ENCODE measurements at regions not wholly inside any gene's neighbourhood (a gene's known extent, or its start where the extent isn't known, plus 50 kb on each side); places are given as distances from the start of the nearest gene placed in this dataset.

GRCh38 chr12:83808591-83808990, 1104.0 kb downstream of the SLC6A15 start:
- Histone ChIP-seq H3K4me3 (ENCODE audit: low read length in 2 of 2) (no peak overlapping the region), H3K9ac (ENCODE audit: low read length in 2 of 2) (no peak overlapping the region), H3K4me1 (ENCODE audit: control insufficient read depth, insufficient read depth, low read length) (no peaks in the 10 kb centered on the region), H3K27me3 (ENCODE audit: control insufficient read depth in 1 of 2, insufficient read depth in 2 of 2, low read length in 2 of 2) (no peaks in the 10 kb centered on the region), H3K27ac (ENCODE audit: low read length) (no peak overlapping the region), H3K9me3 (ENCODE audit: control insufficient read depth in 2 of 2, low read length in 2 of 2) (no peaks in the 10 kb centered on the region), H3K36me3 (ENCODE audit: control insufficient read depth in 2 of 2, insufficient read depth in 2 of 2, low read length in 2 of 2) (no peaks in the 10 kb centered on the region)

GRCh38 chr12:83807871-83808270, 1104.7 kb downstream of the SLC6A15 start:
- Histone ChIP-seq H3K9ac (ENCODE audit: low read length in 2 of 2) (no peak overlapping the region), H3K9me3 (ENCODE audit: control insufficient read depth in 2 of 2, low read length in 2 of 2) (no peaks in the 10 kb centered on the region), H3K4me1 (ENCODE audit: control insufficient read depth, insufficient read depth, low read length) (no peaks in the 10 kb centered on the region), H3K4me3 (ENCODE audit: low read length in 2 of 2) (no peak overlapping the region), H3K36me3 (ENCODE audit: control insufficient read depth in 2 of 2, insufficient read depth in 2 of 2, low read length in 2 of 2) (no peaks in the 10 kb centered on the region), H3K27ac (ENCODE audit: low read length) (no peak overlapping the region), H3K27me3 (ENCODE audit: control insufficient read depth in 1 of 2, insufficient read depth in 2 of 2, low read length in 2 of 2) (no peaks in the 10 kb centered on the region)

GRCh38 chr12:83805873-83806272, 1106.7 kb downstream of the SLC6A15 start:
- Histone ChIP-seq H3K9me3 (ENCODE audit: control insufficient read depth in 2 of 2, low read length in 2 of 2) (no peaks in the 10 kb centered on the region), H3K27me3 (ENCODE audit: control insufficient read depth in 1 of 2, insufficient read depth in 2 of 2, low read length in 2 of 2) (no peaks in the 10 kb centered on the region), H3K27ac (ENCODE audit: low read length) (no peak overlapping the region), H3K4me3 (ENCODE audit: low read length in 2 of 2) (no peak overlapping the region), H3K4me1 (ENCODE audit: control insufficient read depth, insufficient read depth, low read length) (no peaks in the 10 kb centered on the region), H3K36me3 (ENCODE audit: control insufficient read depth in 2 of 2, insufficient read depth in 2 of 2, low read length in 2 of 2) (no peaks in the 10 kb centered on the region), H3K9ac (ENCODE audit: low read length in 2 of 2) (no peak overlapping the region)

- no peak overlapping the region for H3K9ac ChIP-seq (ENCODE audit: low read length in 2 of 2)
- no peak overlapping the region for H3K27ac ChIP-seq (ENCODE audit: low read length)
- no peaks in the 10 kb centered on the region for H3K9me3 ChIP-seq (ENCODE audit: control insufficient read depth in 2 of 2, low read length in 2 of 2)
- no peaks in the 10 kb centered on the region for H3K36me3 ChIP-seq (ENCODE audit: control insufficient read depth in 2 of 2, insufficient read depth in 2 of 2, low read length in 2 of 2)
- no peaks in the 10 kb centered on the region for H3K4me1 ChIP-seq (ENCODE audit: control insufficient read depth, insufficient read depth, low read length)
- no peak overlapping the region for H3K4me3 ChIP-seq (ENCODE audit: low read length in 2 of 2)
- no peaks in the 10 kb centered on the region for H3K27me3 ChIP-seq (ENCODE audit: control insufficient read depth in 1 of 2, insufficient read depth in 2 of 2, low read length in 2 of 2)
These were observed 1107.3 kb downstream of the SLC6A15 start for GRCh38 chr12:83805156-83805772.

GRCh38 chr12:83801972-83802371, 1110.6 kb downstream of the SLC6A15 start:
- no peak overlapping the region for H3K4me3 ChIP-seq (ENCODE audit: low read length in 2 of 2)
- no peaks in the 10 kb centered on the region for H3K4me1 ChIP-seq (ENCODE audit: control insufficient read depth, insufficient read depth, low read length)
- H3K27ac ChIP-seq (ENCODE audit: low read length): no peak overlapping the region
- no peak overlapping the region for H3K9ac ChIP-seq (ENCODE audit: low read length in 2 of 2)
- no peaks in the 10 kb centered on the region for H3K9me3 ChIP-seq (ENCODE audit: control insufficient read depth in 2 of 2, low read length in 2 of 2)
- H3K36me3 ChIP-seq (ENCODE audit: control insufficient read depth in 2 of 2, insufficient read depth in 2 of 2, low read length in 2 of 2): no peaks in the 10 kb centered on the region
- H3K27me3 ChIP-seq (ENCODE audit: control insufficient read depth in 1 of 2, insufficient read depth in 2 of 2, low read length in 2 of 2): no peaks in the 10 kb centered on the region

- H3K27ac ChIP-seq (ENCODE audit: low read length): no peak overlapping the region
- no peaks in the 10 kb centered on the region for H3K27me3 ChIP-seq (ENCODE audit: control insufficient read depth in 1 of 2, insufficient read depth in 2 of 2, low read length in 2 of 2)
- no peak overlapping the region for H3K9ac ChIP-seq (ENCODE audit: low read length in 2 of 2)
- H3K9me3 ChIP-seq (ENCODE audit: control insufficient read depth in 2 of 2, low read length in 2 of 2): no peaks in the 10 kb centered on the region
- no peaks in the 10 kb centered on the region for H3K36me3 ChIP-seq (ENCODE audit: control insufficient read depth in 2 of 2, insufficient read depth in 2 of 2, low read length in 2 of 2)
- no peaks in the 10 kb centered on the region for H3K4me1 ChIP-seq (ENCODE audit: control insufficient read depth, insufficient read depth, low read length)
- H3K4me3 ChIP-seq (ENCODE audit: low read length in 2 of 2): no peak overlapping the region
These were observed 1112.6 kb downstream of the SLC6A15 start for GRCh38 chr12:83800022-83800421.

GRCh38 chr12:83796531-83796930, 1109.8 kb downstream of the TMTC2 start:
- H3K9me3 ChIP-seq (ENCODE audit: control insufficient read depth in 2 of 2, low read length in 2 of 2): no peaks in the 10 kb centered on the region
- no peaks in the 10 kb centered on the region for H3K27me3 ChIP-seq (ENCODE audit: control insufficient read depth in 1 of 2, insufficient read depth in 2 of 2, low read length in 2 of 2)
- no peak overlapping the region for H3K4me3 ChIP-seq (ENCODE audit: low read length in 2 of 2)
- H3K36me3 ChIP-seq (ENCODE audit: control insufficient read depth in 2 of 2, insufficient read depth in 2 of 2, low read length in 2 of 2): no peaks in the 10 kb centered on the region
- no peak overlapping the region for H3K27ac ChIP-seq (ENCODE audit: low read length)
- H3K9ac ChIP-seq (ENCODE audit: low read length in 2 of 2): no peak overlapping the region
- H3K4me1 ChIP-seq (ENCODE audit: control insufficient read depth, insufficient read depth, low read length): no peaks in the 10 kb centered on the region

- H3K4me3 ChIP-seq (ENCODE audit: low read length in 2 of 2): no peak overlapping the region
- H3K36me3 ChIP-seq (ENCODE audit: control insufficient read depth in 2 of 2, insufficient read depth in 2 of 2, low read length in 2 of 2): no peaks in the 10 kb centered on the region
- no peaks in the 10 kb centered on the region for H3K4me1 ChIP-seq (ENCODE audit: control insufficient read depth, insufficient read depth, low read length)
- H3K9ac ChIP-seq (ENCODE audit: low read length in 2 of 2): no peak overlapping the region
- no peaks in the 10 kb centered on the region for H3K27me3 ChIP-seq (ENCODE audit: control insufficient read depth in 1 of 2, insufficient read depth in 2 of 2, low read length in 2 of 2)
- no peaks in the 10 kb centered on the region for H3K9me3 ChIP-seq (ENCODE audit: control insufficient read depth in 2 of 2, low read length in 2 of 2)
- no peak overlapping the region for H3K27ac ChIP-seq (ENCODE audit: low read length)
These were observed 1106.9 kb downstream of the TMTC2 start for GRCh38 chr12:83793616-83794015.

GRCh38 chr12:83784298-83784890, 1097.7 kb downstream of the TMTC2 start:
- no peaks in the 10 kb centered on the region for H3K27me3 ChIP-seq (ENCODE audit: control insufficient read depth in 1 of 2, insufficient read depth in 2 of 2, low read length in 2 of 2)
- H3K36me3 ChIP-seq (ENCODE audit: control insufficient read depth in 2 of 2, insufficient read depth in 2 of 2, low read length in 2 of 2): no peaks in the 10 kb centered on the region
- no peaks in the 10 kb centered on the region for H3K9me3 ChIP-seq (ENCODE audit: control insufficient read depth in 2 of 2, low read length in 2 of 2)
- H3K4me1 ChIP-seq (ENCODE audit: control insufficient read depth, insufficient read depth, low read length): no peaks in the 10 kb centered on the region
- H3K27ac ChIP-seq (ENCODE audit: low read length): no peak overlapping the region
- H3K9ac ChIP-seq (ENCODE audit: low read length in 2 of 2): no peak overlapping the region
- H3K4me3 ChIP-seq (ENCODE audit: low read length in 2 of 2): no peak overlapping the region

GRCh38 chr12:83779526-83779925, 1092.8 kb downstream of the TMTC2 start:
- Histone ChIP-seq H3K9me3 (ENCODE audit: control insufficient read depth in 2 of 2, low read length in 2 of 2) (no peaks in the 10 kb centered on the region), H3K27me3 (ENCODE audit: control insufficient read depth in 1 of 2, insufficient read depth in 2 of 2, low read length in 2 of 2) (no peaks in the 10 kb centered on the region), H3K4me1 (ENCODE audit: control insufficient read depth, insufficient read depth, low read length) (no peaks in the 10 kb centered on the region), H3K4me3 (ENCODE audit: low read length in 2 of 2) (no peak overlapping the region), H3K9ac (ENCODE audit: low read length in 2 of 2) (no peak overlapping the region), H3K36me3 (ENCODE audit: control insufficient read depth in 2 of 2, insufficient read depth in 2 of 2, low read length in 2 of 2) (no peaks in the 10 kb centered on the region), H3K27ac (ENCODE audit: low read length) (no peak overlapping the region)

- peaks cover 2 to 7% of the 10 kb centered on the region in 2 donors for H3K9me3 ChIP-seq (ENCODE audit: control insufficient read depth in 2 of 2, low read length in 2 of 2)
- no peaks in the 10 kb centered on the region for H3K36me3 ChIP-seq (ENCODE audit: control insufficient read depth in 2 of 2, insufficient read depth in 2 of 2, low read length in 2 of 2)
- no peaks in the 10 kb centered on the region for H3K4me1 ChIP-seq (ENCODE audit: control insufficient read depth, insufficient read depth, low read length)
- no peak overlapping the region for H3K4me3 ChIP-seq (ENCODE audit: low read length in 2 of 2)
- H3K9ac ChIP-seq (ENCODE audit: low read length in 2 of 2): no peak overlapping the region
- no peaks in the 10 kb centered on the region for H3K27me3 ChIP-seq (ENCODE audit: control insufficient read depth in 1 of 2, insufficient read depth in 2 of 2, low read length in 2 of 2)
- no peak overlapping the region for H3K27ac ChIP-seq (ENCODE audit: low read length)
These were observed 1082.4 kb downstream of the TMTC2 start for GRCh38 chr12:83769151-83769550.

Measured in stomach smooth muscle (tissue), 2 donors.